Ramos (cell line): ENCODE measurements at regions not wholly inside any gene's neighbourhood (a gene's known extent, or its start where the extent isn't known, plus 50 kb on each side); places are given as distances from the start of the nearest gene placed in this dataset.

Source experiments
- in situ Hi-C: fragments of 300-500 bp; cut with MboI; formaldehyde crosslinking; loops from one replicate; pipeline ENCODE4 v1.14.3; 2022; ENCODE audit warnings: low sequenced_read_pairs; ENCODE audit not compliant: unreplicated experiment

DNA sequence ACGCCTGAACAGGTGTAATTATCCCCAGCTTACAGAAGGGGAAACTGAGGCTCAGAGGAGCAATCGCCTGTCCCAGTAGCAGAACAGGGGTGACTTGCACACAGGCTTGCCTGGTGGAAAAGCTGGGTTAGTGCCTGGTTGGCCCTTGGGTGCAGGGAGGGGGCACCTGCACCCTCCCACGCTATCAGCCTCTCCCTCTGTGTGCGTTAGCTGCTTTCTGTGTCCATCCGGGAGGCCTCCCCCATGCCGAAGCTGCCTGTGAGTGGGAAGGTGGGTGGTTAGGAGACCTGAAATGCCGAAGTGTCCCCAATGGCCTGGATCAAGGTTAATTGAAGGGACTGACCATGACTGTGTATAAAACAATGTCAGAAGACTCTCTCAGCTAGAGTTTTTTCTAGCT, 295.0 kb downstream of the ZNF536 start:
- in situ Hi-C loops, result loop anchor here (25.0 kb wide), 1 partner anchor 905 kb away; no protein-coding TSS in a partner anchor

DNA sequence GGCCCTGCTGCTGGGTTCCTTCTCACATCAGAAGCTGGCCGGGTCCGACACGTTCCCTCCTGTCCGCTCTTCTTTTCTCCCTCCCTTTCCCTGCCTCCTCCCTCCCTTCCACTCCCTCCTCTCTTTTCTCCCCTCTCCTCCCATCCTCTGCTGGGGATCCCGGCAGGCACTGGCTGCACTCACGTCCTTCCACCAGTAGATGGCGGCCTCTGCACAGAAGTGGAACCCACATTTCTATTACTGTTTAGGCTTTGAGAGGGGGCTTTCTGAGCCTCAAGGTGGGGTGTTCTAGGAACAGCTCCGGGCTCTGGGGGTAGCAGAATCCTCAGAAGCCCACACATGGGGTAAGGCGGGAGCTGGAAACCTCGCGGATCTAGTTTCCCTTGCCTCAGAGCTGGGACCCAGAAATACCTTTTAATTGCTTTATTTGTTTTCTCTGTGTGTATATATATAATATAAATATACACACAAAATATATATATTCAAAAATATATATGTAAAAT, 294.2 kb downstream of the ZNF536 start:
- in situ Hi-C loops, result loop anchor here (25.0 kb wide), 1 partner anchor 904 kb away; no protein-coding TSS in a partner anchor

DNA sequence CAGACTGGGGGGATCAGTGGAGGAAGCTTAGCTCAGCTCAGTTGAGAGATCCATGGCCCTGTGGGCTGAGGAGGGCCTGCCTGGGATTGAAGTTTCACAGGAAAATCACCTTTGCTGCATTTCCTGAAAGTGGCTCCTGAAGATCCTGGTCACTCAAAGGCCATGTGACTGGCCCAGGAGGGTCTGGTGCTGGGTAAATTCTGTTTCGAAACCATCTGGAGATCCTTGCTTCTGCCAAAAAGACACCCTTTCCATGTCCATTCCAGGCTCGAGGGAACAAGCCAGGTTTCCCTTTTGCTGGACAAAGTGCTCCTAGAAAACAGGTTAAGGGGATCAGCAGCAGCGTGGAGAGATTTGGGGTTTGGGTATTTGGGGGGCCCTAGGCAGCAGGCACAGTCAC, 293.3 kb downstream of the ZNF536 start:
- in situ Hi-C loops, result loop anchor here (25.0 kb wide), 1 partner anchor 903 kb away; no protein-coding TSS in a partner anchor

DNA sequence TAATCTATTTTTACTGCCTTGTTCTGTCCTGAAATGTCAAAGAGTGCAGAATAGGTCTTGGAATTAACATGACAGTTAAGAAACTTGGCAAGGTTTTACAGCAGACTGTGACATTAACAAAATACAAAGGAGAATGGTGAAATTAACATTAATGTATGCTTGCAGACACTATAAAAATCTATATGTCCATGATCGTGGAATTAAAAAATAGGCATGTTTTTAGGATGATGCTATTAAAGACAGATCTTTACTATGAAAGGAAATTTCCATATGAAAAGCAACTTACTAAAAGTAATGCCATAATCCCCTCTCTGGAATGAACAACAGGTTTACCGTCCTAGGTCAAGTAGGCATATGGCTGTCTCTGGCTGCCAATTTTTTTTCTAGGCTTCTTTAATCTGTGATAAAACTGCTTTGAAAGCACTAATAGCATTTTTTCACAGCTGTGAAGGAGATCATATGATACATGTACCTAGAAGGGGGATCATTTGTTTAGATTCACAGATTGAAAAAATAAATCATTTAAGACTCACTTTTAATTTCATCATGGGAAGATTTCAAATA, 291.5 kb downstream of the ZNF536 start:
- in situ Hi-C loops, result loop anchor here (25.0 kb wide), 1 partner anchor 901 kb away; no protein-coding TSS in a partner anchor

DNA sequence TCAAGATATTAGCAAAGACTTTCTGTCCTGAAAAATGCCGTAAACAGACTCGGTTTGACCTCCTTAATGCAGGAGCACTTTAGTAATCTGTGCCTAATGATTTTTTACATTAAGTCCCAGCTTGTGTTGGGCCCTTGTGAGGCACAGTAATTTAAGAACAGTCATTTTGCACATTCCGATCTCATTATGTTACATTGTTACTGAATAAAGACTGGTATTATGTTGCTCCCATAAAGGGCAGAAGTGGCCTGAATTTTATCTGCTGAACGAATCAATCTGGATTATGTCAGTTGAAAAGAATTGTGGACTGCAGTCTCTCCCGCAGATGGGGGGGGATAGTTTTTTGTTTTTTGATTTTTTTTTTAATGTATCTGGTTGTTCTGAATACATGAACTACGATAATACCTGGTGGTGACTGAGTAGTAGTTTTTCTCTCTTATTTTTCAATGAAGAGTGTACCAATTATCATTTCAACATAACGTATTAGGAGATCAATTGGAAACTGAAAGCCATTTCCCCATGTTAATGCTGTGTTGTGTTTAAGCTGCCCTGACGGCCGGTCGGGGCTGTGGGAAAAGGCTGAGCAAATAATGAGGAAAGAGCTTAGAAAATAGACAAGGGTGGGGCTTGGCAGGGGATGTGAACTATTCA, 290.2 kb downstream of the ZNF536 start:
- in situ Hi-C loops, result loop anchor here (25.0 kb wide), 1 partner anchor 900 kb away; no protein-coding TSS in a partner anchor

DNA sequence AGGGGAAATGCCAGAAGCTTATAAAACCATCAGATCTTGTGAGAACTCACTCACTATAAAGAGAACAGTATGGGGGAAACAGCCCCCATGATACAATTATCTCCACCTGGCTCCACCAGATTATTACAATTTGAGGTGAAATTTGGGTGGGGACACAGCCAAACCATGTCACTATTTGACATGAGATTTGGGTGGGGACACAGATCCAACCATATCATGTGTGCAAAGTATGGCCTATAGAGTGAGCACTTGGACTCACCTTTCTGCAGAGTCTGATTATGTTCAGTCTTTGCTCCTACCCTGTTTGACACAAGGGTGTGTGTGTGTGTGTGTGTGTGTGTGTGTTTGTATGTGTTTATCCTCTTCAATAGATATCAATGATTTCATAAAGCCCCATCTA, 287.5 kb downstream of the ZNF536 start:
- in situ Hi-C loops, result loop anchor here (10.0 to 25.0 kb wide), 2 partner anchors 805 to 897 kb away; no protein-coding TSS in a partner anchor

DNA sequence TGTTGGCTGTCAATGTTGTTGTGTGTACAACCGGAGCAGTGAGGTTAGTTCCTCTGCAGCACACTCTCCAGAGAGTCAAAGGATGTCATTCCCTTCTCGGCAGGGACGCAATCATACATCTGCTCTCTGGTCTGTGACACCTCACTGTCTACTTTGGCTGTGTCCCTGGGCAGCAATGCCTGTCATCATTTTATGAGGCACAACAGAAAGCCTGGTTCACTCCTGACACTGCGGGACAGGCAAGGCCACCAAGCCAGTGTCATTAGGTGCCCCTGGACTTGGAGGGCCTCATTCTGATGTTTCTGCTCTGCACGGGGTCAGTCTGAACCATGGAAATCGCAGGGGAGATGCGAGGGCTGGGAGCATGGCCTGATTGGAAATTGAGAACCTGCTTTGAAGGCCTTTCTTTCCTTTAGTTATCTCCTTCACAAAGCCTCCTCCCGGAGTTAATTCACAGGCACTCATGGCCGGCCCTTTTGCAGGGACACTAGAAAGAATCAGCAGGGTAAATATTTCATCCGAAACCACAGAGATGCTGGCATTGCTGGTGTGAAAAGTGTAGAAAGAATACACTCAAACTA, 284.4 kb downstream of the ZNF536 start:
- in situ Hi-C loops, result loop anchor here (10.0 to 25.0 kb wide), 2 partner anchors 802 to 894 kb away; no protein-coding TSS in a partner anchor

DNA sequence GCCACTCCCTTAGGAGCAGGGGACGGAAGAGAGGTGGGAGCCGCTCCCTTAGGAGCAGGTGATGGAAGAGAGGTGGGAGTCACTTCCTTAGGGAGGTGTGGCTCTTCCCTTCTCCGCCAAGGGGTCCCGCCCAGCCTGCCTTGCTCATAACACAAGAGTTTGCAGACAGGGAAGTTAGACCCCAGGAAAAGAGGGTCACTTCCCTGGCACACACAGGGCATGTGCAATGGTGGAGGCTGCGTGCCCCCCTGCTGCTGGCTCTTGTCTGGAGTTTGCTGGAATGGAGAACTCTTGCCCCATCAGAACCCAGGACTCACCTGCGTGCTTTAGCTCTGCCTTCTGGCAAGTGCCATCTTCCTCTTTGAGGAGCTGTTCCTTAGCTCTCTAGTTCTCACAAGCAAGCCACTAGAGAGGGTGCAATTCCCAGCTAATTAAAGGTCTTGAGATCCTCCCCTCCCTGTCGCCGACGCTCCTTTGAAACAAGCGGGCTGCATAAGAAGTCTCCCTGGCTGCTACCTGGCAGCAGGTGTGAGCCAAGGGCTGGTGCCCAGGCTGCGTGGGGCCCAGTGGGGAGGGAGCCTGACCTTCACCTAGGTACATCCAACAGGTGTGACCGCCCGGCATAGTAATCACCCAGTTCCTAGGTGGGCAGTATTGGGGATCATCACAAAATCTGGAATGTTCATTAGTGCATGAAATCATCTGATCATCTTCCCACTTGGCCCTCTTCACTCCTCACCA, 281.6 kb downstream of the ZNF536 start:
- in situ Hi-C loops, result loop anchor here (10.0 to 25.0 kb wide), 2 partner anchors 799 to 892 kb away; no protein-coding TSS in a partner anchor

DNA sequence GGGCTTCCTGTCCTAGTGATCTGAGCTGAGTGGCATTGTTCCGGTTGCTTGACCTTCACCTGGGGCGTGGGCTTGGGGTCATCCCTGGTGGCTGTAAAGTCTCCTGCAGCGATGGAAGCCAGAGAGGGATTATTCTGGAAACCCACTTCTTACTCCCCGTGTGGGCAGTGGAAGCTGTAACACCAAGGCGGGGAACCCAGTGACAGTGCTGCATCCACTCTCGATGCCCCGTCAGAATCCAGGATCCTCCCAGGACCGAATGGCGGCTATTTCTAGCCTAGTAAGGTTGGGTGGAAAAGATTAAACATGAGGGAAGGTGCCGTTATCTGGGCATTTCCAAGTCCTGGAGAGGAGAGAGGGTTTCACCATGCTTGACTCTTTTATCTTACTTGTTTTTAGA, 280.6 kb downstream of the ZNF536 start:
- in situ Hi-C loops, result loop anchor here (10.0 to 25.0 kb wide), 2 partner anchors 798 to 890 kb away; no protein-coding TSS in a partner anchor

DNA sequence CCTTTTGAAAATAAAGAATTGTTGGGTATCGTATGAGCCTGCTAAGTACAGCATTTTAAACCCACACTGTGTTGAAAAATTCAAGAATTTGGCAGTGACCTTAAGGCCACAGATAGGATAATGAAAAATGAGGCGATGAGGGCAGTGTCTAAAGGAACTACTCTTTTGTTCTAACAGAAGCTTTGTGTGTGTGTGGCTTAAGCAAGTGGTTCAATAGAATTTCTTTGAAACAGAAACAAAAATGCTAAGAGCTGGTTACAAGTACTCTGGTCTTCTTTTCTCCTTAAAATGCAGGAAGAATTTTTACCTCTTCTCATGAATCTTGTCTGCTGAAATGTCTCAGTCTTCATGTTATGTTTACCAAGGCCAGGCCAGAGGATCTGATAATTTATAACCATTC, 279.5 kb downstream of the ZNF536 start:
- in situ Hi-C loops, result loop anchor here (10.0 to 25.0 kb wide), 2 partner anchors 797 to 889 kb away; no protein-coding TSS in a partner anchor

DNA sequence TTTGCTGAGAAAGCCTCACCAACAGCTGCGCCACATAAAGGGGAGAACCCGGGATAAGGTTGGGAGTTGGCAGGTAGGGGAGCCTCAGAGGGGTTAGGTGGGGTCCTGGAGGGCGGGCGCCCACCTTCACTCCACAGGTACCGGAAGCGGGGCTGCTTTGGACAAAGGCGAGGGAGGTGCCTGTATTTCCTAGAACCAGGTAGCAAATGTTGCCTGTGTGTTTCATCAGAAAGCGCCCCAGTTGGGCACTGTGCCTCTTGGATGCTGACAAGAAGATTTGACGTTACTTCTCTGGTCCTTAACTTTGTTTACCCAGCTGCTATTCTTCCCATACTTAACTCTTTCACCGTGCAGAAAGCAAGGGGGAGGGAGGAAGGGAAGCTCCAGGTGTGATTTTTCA, 278.9 kb downstream of the ZNF536 start:
- in situ Hi-C loops, result loop anchor here (10.0 to 25.0 kb wide), 2 partner anchors 796 to 889 kb away; no protein-coding TSS in a partner anchor

DNA sequence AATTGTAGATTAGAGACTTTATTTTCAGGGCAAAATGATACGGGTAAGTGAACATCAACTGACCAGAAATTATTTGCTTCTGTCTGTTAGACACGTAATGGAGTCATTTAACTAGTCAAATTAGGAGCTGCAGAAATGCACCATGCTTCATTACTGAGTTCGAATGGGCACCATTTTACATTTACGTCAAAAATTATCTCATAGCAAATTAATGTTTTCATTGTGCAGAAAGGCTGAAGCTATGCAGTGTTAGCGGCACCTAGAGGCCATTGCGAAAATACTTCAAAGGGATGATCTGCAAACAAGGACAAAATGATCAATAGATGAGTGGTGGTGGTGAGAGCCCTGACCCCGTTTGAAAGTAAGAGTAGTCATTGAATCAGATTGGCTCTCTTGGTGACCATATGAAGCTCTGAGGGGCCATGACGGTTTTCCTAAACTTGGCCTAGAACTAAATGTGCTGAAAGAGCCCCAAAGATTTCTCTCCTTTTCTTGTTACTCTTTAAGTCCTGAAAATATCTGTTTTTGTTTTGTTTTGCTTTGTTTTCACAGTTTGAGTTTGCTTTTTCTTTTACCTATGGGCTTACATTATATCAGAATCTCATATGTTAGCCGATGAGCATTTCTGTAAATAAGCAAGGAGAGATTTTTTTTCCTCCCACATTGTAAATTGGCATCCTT, 277.9 kb downstream of the ZNF536 start:
- in situ Hi-C loops, result loop anchor here (10.0 to 25.0 kb wide), 2 partner anchors 795 to 888 kb away; no protein-coding TSS in a partner anchor

DNA sequence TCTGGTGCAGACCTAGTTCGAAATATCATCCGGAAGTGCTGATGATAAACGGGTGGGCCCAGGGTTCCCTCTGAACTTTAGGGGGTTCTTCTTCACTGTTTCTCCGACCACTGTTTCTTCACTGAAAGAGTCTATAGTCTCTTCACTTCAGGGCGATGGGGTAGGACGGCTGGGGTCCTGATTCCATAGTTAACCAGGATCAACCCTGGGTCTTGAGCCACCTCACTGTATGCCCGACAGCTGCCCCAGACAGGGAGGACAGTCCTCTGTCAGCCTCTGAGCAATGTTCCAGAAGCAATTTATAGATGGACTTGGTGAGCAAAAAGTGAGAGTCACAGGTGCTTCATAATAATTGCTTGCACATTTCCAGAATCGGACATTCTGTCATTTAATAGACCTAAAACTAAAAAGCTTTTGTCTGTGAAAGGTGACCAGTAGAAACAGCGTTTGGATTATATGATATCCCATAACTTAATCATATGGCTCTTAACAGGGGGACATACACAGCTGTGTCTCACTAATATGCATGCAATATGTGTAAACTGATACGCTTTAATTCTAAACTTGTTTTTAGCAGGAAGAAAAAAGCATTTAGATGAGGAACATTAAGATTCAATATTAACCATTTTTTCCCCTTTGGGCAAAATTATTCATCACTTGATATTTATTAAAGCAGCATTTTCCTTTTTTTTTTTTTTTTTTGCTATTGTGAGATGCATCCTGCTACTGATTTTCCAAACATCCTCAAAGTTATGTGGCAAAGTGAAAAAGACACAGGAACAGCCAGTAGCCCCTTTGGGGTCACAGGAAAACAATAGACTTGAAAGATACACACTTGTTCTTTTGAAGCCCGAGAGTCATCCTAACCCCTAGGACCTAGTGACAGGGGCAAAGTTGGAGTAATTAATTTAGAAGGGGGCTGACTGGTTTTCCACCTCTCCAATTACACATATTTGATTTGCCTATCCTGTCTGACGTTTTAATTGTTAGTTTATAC, 277.0 kb downstream of the ZNF536 start:
- in situ Hi-C loops, result no loop called here

DNA sequence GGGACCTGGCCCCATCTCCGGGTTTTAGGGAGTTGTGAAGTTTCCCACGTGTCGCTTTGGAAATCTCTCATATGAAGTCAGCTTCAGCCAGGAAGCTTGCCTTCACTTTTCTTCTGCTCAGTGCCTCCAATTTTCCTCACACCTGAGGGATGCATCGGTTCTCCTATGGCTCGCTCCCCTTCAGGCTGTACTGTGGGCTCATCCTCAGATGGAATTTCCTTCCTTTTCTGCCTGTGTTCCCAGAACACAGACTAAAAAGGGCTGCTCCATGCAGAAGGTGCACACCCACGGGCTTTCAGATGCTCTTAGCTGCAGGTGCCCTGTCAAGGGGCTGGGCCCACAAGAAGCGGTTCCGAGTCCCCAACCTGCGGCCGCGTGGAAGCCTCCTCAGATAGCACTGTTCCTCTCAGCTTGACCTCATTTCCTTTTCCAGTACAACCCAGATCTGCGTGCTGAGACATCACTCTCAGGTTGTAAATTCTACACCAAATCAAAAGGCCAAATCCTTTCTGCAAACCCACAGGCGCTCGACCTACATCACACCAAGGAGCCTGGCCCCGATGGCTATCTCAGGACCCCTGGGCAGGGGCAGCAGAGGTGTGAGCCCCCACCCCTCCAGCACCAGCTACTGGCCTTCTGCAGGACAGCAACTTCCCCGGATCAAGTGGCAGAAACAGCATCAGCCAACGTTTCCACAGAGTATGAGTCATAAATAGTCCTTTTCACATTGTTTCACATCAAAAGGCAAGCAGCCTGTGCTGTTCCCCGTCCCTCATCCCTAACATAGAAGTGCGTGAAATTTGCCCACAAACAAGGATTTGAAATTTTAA, 275.9 kb downstream of the ZNF536 start:
- in situ Hi-C loops, result no loop called here

DNA sequence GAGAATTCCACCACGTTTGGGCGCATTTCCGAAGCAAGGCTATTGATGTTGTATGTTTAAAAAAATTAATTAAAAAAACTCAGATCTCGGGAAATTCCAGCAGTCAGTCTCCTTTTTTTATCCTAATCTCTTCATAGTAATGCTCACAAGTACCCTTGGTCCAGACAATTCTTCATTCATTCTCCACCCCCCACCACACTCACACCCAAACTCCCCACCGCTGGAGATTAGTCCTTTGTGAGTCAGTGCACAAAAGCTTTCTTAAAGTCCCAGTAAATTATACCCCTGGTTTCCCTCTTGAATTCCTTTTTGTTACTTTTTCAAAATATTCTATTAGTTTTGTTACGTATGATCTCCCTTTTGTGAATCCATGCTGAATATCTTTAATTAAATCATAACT, 274.6 kb downstream of the ZNF536 start:
- in situ Hi-C loops, result no loop called here

DNA sequence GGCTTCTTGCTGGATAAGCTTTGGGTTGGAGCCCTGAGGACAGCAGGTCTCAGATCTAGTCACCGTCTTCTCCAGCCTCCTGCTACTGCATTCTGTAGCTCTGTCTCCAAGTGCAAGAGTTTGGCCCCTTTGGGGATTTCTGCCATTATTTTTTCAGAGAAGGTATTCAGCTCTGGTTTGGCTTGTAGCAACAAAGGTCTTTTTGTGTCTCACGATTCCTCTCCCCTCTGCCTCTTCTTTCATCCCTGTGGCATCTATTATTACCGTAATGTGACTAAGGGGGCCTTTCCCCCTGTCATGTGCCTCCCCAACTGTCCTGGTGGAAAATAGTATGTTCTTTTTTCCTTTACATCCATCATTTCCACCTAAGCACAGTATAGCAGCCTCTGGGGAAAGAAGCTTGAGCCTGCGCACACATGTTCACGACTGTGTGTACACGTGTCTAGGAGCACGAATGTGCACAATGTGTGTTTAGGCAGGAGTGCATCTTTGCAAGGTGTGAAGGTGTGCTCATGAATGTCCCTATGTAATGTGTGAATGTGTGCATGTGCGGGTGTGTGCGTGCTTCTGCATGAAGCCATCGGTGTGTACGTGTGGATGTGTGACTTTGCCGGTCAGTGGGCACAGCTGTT, 273.9 kb downstream of the ZNF536 start:
- in situ Hi-C loops, result no loop called here
